CD14-positive monocyte (primary cell): ENCODE measurements at regions not wholly inside any gene's neighbourhood (a gene's known extent, or its start where the extent isn't known, plus 50 kb on each side); places are given as distances from the start of the nearest gene placed in this dataset.

ENCODE experiments used
- DNase-seq, 3 donors: peaks; one replicate each; pipeline ENCODE4 v3.0.0-alpha.2; 2011 to 2022
- H2AFZ ChIP-seq: 2 replicates; pipeline ENCODE4 v1.6.0; 2012; ENCODE audit warnings: mild to moderate bottlenecking, low read depth, low read length, inconsistent platforms; ENCODE audit not compliant: insufficient read depth, poor library complexity, severe bottlenecking
- H3K27ac ChIP-seq, 2 donors: 1 replicate in 1 of 2; 2 replicates in 1 of 2; pipeline ENCODE4 v1.5.1; 2012 to 2013; ENCODE audit warnings: low read length in 2 of 2, control low read depth in 1 of 2, inconsistent platforms in 1 of 2, low read depth in 1 of 2, mild to moderate bottlenecking in 1 of 2
- H3K27me3 ChIP-seq, 2 donors: one replicate each; pipeline versions ENCODE4 v1.6.0 to v1.6.1; 2011 to 2013; ENCODE audit warnings: low read length in 2 of 2; ENCODE audit not compliant: control insufficient read depth in 2 of 2, insufficient read depth in 2 of 2
- H3K36me3 ChIP-seq, 2 donors: replicated peaks in 1 of 2; 1 replicate in 1 of 2; 2 replicates in 1 of 2; pipeline versions ENCODE4 v1.5.1 to v1.6.1; 2012 to 2013; ENCODE audit warnings: low read length in 2 of 2, control low read depth in 1 of 2, inconsistent platforms in 1 of 2, mild to moderate bottlenecking in 1 of 2; ENCODE audit not compliant: insufficient read depth in 2 of 2, control insufficient read depth in 1 of 2
- H3K4me1 ChIP-seq, 2 donors: 1 replicate in 1 of 2; 2 replicates in 1 of 2; pipeline versions ENCODE4 v1.5.1 to v1.6.1; 2012 to 2013; ENCODE audit warnings: low read length in 2 of 2, control low read depth in 1 of 2, inconsistent platforms in 1 of 2, mild to moderate bottlenecking in 1 of 2, moderate library complexity in 1 of 2; ENCODE audit not compliant: insufficient read depth in 2 of 2, control insufficient read depth in 1 of 2
- H3K4me2 ChIP-seq: replicated peaks from 2 replicates; pipeline ENCODE3; 2012; ENCODE audit warnings: low read length, moderate library complexity, mild to moderate bottlenecking; ENCODE audit not compliant: poor library complexity, severe bottlenecking; ENCODE audit errors: extremely low read depth
- H3K4me3 ChIP-seq, 3 experiments: fragments of 200-600 bp in 1 of 3; sonication (generic) in 1 of 3; replicated peaks in 1 of 3; 1 replicate in 2 of 3; 2 replicates in 1 of 3; pipeline ENCODE4 v1.5.1; 2011 to 2013; ENCODE audit warnings: low read length in 3 of 3, mild to moderate bottlenecking in 3 of 3, control low read depth in 2 of 3, low read depth in 2 of 3, inconsistent platforms in 1 of 3, moderate library complexity in 1 of 3
- H3K79me2 ChIP-seq: 2 replicates; pipeline ENCODE4 v1.6.0; 2012; ENCODE audit warnings: mild to moderate bottlenecking, control low read depth, inconsistent platforms, low read length, moderate library complexity; ENCODE audit not compliant: insufficient read depth
- H3K9ac ChIP-seq: 2 replicates; pipeline ENCODE4 v1.6.0; 2017; ENCODE audit warnings: low read length, mild to moderate bottlenecking; ENCODE audit not compliant: insufficient read depth, poor library complexity, severe bottlenecking
- H3K9me3 ChIP-seq, 2 donors: replicated peaks in 1 of 2; 1 replicate in 1 of 2; 2 replicates in 1 of 2; pipeline versions ENCODE4 v1.5.1 to v1.6.1; 2012 to 2013; ENCODE audit warnings: low read length in 2 of 2, control low read depth in 1 of 2; ENCODE audit not compliant: control insufficient read depth in 1 of 2, insufficient read depth in 1 of 2
- H4K20me1 ChIP-seq: 2 replicates; pipeline ENCODE4 v1.6.0; 2012; ENCODE audit warnings: mild to moderate bottlenecking, low read length, control low read depth, moderate library complexity; ENCODE audit not compliant: insufficient read depth
- H3K27ac Mint-ChIP-seq, 7 donors: one replicate each; pipeline ENCODE4 v1.8.0; 2020; ENCODE audit warnings: mild to moderate bottlenecking in 7 of 7, mixed read lengths in 7 of 7, moderate library complexity in 6 of 7, inconsistent platforms in 2 of 7
- H3K27me3 Mint-ChIP-seq, 3 donors: one replicate each; pipeline ENCODE4 v1.8.0; 2021 to 2022; ENCODE audit warnings: low read depth in 3 of 3, mild to moderate bottlenecking in 3 of 3, mixed read lengths in 3 of 3, moderate library complexity in 3 of 3, inconsistent platforms in 1 of 3
- H3K36me3 Mint-ChIP-seq, 2 donors: one replicate each; pipeline ENCODE4 v1.8.0; 2020; ENCODE audit warnings: mixed read lengths in 2 of 2, inconsistent platforms in 1 of 2, mild to moderate bottlenecking in 1 of 2
- H3K4me1 Mint-ChIP-seq: one replicate; pipeline ENCODE4 v1.8.0; 2020; ENCODE audit warnings: mild to moderate bottlenecking, mixed read lengths
- H3K4me3 Mint-ChIP-seq, 2 donors: one replicate each; pipeline ENCODE4 v1.8.0; 2020; ENCODE audit warnings: mild to moderate bottlenecking in 2 of 2, mixed read lengths in 2 of 2, moderate library complexity in 1 of 2
- H3K9me3 Mint-ChIP-seq, 7 donors: one replicate each; pipeline ENCODE4 v1.8.0; 2020 to 2022; ENCODE audit warnings: mixed read lengths in 7 of 7, mild to moderate bottlenecking in 6 of 7, moderate library complexity in 6 of 7, inconsistent platforms in 2 of 7
- WGBS: methylation state at CpG from one replicate; pipeline ENCODE4 v1.1.5; 2013; ENCODE audit warnings: missing lambda C conversion rate; ENCODE audit not compliant: insufficient coverage; 5-methylcytosine and 5-hydroxymethylcytosine counted together
- intact Hi-C, 2 donors: fragments of 100-400 bp; cut with micrococcal nuclease; formaldehyde crosslinking; loops; one replicate each; pipeline versions ENCODE4 v1.15.0 to v1.15.1; 2023
- TF ChIP-seq, protein P1 (sequence below): fragments of 200-600 bp; IDR thresholded peaks from one replicate; pipeline ENCODE4 v1.8.0; 2022; ENCODE audit warnings: antibody characterized with exemption, mild to moderate bottlenecking

DNA sequence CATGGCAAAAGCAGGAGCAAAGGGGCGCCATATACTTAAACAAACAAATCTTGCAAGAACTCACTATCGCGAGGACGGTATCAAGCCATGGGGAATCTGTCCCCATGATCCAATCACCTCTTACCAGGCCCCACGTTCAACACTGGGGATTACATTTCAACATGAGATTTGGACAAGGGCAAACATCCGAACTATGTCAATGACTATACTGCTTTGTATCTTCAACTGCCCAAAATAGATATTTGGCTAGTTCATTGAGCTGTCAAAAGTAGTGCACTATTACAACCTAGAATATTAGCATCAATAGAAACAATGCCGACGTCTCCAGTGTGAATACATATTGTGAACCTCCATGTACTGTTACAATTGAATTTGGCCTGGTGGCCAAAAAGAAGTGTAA is 760.4 kb downstream of the MCTP2 start:
- no peak overlapping the region for H3K27ac ChIP-seq
- no peak overlapping the region for H3K4me2 ChIP-seq
- intact Hi-C loops = no loop called here
- H3K9me3 ChIP-seq = no peaks in the 10 kb centered on the region
- H4K20me1 ChIP-seq = no peaks in the 10 kb centered on the region
- H3K9me3 Mint-ChIP-seq = no peaks in the 10 kb centered on the region
- no peak overlapping the region for H3K4me3 ChIP-seq
- H2AFZ ChIP-seq = no peak overlapping the region
- WGBS = 98% methylated on average over 5 of the region's 8 CpGs
- no peak overlapping the region for H3K27ac Mint-ChIP-seq
- TF ChIP-seq, protein P1, sequence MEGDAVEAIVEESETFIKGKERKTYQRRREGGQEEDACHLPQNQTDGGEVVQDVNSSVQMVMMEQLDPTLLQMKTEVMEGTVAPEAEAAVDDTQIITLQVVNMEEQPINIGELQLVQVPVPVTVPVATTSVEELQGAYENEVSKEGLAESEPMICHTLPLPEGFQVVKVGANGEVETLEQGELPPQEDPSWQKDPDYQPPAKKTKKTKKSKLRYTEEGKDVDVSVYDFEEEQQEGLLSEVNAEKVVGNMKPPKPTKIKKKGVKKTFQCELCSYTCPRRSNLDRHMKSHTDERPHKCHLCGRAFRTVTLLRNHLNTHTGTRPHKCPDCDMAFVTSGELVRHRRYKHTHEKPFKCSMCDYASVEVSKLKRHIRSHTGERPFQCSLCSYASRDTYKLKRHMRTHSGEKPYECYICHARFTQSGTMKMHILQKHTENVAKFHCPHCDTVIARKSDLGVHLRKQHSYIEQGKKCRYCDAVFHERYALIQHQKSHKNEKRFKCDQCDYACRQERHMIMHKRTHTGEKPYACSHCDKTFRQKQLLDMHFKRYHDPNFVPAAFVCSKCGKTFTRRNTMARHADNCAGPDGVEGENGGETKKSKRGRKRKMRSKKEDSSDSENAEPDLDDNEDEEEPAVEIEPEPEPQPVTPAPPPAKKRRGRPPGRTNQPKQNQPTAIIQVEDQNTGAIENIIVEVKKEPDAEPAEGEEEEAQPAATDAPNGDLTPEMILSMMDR = no peak
- H3K79me2 ChIP-seq = no peaks in the 10 kb centered on the region
- H3K36me3 ChIP-seq = no peaks in the 10 kb centered on the region
- H3K27me3 Mint-ChIP-seq = peaks cover 0 to 2% (median 1%) of the 10 kb centered on the region in 3 donors
- no peaks in the 10 kb centered on the region for H3K4me1 ChIP-seq
- H3K27me3 ChIP-seq = no peaks in the 10 kb centered on the region
- no peak for DNase-seq
- no peaks in the 10 kb centered on the region for H3K4me1 Mint-ChIP-seq
- H3K36me3 Mint-ChIP-seq = no peaks in the 10 kb centered on the region
- no peak overlapping the region for H3K4me3 Mint-ChIP-seq
- no peak overlapping the region for H3K9ac ChIP-seq

- no peak overlapping the region for H2AFZ ChIP-seq
- H4K20me1 ChIP-seq = no peaks in the 10 kb centered on the region
- no peaks in the 10 kb centered on the region for H3K36me3 ChIP-seq
- no peak overlapping the region for H3K4me3 Mint-ChIP-seq
- no peaks in the 10 kb centered on the region for H3K79me2 ChIP-seq
- no peak overlapping the region for H3K27ac ChIP-seq
- peaks cover 0 to 1% (median 1%) of the 10 kb centered on the region in 3 donors for H3K27me3 Mint-ChIP-seq
- no peak overlapping the region for H3K4me2 ChIP-seq
- H3K4me3 ChIP-seq = no peak overlapping the region
- H3K27ac Mint-ChIP-seq = no peak overlapping the region
- no peaks in the 10 kb centered on the region for H3K4me1 Mint-ChIP-seq
- no peaks in the 10 kb centered on the region for H3K27me3 ChIP-seq
- no peaks in the 10 kb centered on the region for H3K9me3 ChIP-seq
- no CpG with 5 or more reads among the region's 1 CpG for WGBS
- no peak for DNase-seq
- peaks cover 0 to 5% (median 0%) of the 10 kb centered on the region in 7 donors for H3K9me3 Mint-ChIP-seq
- no peaks in the 10 kb centered on the region for H3K4me1 ChIP-seq
- TF ChIP-seq, protein P1 = no peak
- intact Hi-C loops = no loop called here
- no peak overlapping the region for H3K9ac ChIP-seq
- H3K36me3 Mint-ChIP-seq = no peaks in the 10 kb centered on the region
Observed at GRCh38 chr15:95009635-95010034, 778.3 kb downstream of the MCTP2 start.
